ENCODE measurements at regions not wholly inside any gene's neighbourhood (a gene's known extent, or its start where the extent isn't known, plus 50 kb on each side); places are given as distances from the start of the nearest gene placed in this dataset.
"Not testable (repeated sequence)": the region's sequence is repeated elsewhere in the genome, so short reads cannot be mapped to it uniquely, and the experiment has no call there.

GRCh38 chr1:232142403-232143314, 487.3 kb downstream of the SIPA1L2 start:
- DNase-seq (ENCODE audit: low read depth in 2 of 2): peak in 1 of 2 donors; percentile 41

- DNase-seq (ENCODE audit: low read depth in 2 of 2): not testable (repeated sequence)
These were observed 488.8 kb downstream of the SIPA1L2 start for GRCh38 chr1:232141167-232141448.

GRCh38 chr1:232140419-232141166, 489.3 kb downstream of the SIPA1L2 start:
- DNase-seq (ENCODE audit: low read depth in 2 of 2): no peak

- DNase-seq (ENCODE audit: low read depth in 2 of 2): no peak
These were observed 490.5 kb downstream of the SIPA1L2 start for GRCh38 chr1:232139444-232139843.

GRCh38 chr1:232138044-232138443, 491.9 kb downstream of the SIPA1L2 start:
- DNase-seq (ENCODE audit: low read depth in 2 of 2): no peak

- no peak for DNase-seq (ENCODE audit: low read depth in 2 of 2)
These were observed 492.9 kb downstream of the SIPA1L2 start for GRCh38 chr1:232137066-232137465.

GRCh38 chr1:232136136-232136535, 493.8 kb downstream of the SIPA1L2 start:
- DNase-seq (ENCODE audit: low read depth in 2 of 2): no peak

GRCh38 chr1:232134365-232134764, 495.6 kb downstream of the SIPA1L2 start:
- no peak for DNase-seq (ENCODE audit: low read depth in 2 of 2)

- no peak for DNase-seq (ENCODE audit: low read depth in 2 of 2)
These were observed 497.4 kb downstream of the SIPA1L2 start for GRCh38 chr1:232132572-232132971.

GRCh38 chr1:232131715-232132391, 498.1 kb downstream of the SIPA1L2 start:
- no peak for DNase-seq (ENCODE audit: low read depth in 2 of 2)

GRCh38 chr1:232130815-232131480, 499.0 kb downstream of the SIPA1L2 start:
- no peak for DNase-seq (ENCODE audit: low read depth in 2 of 2)

GRCh38 chr1:232127190-232127589, 500.6 kb downstream of the DISC1 start:
- DNase-seq (ENCODE audit: low read depth in 2 of 2): peak in 1 of 2 donors; percentile 32

GRCh38 chr1:232123775-232124659, 497.4 kb downstream of the DISC1 start:
- DNase-seq (ENCODE audit: low read depth in 2 of 2): peak in 1 of 2 donors; percentile 17

- DNase-seq (ENCODE audit: low read depth in 2 of 2): not testable (repeated sequence)
These were observed 491.3 kb downstream of the DISC1 start for GRCh38 chr1:232117903-232118302.

- DNase-seq (ENCODE audit: low read depth in 2 of 2): no peak
These were observed 488.4 kb downstream of the DISC1 start for GRCh38 chr1:232114985-232115384.

GRCh38 chr1:232112076-232112475, 485.5 kb downstream of the DISC1 start:
- DNase-seq (ENCODE audit: low read depth in 2 of 2): no peak

GRCh38 chr1:232111611-232112010, 485.0 kb downstream of the DISC1 start:
- DNase-seq (ENCODE audit: low read depth in 2 of 2): no peak

- no peak for DNase-seq (ENCODE audit: low read depth in 2 of 2)
These were observed 483.9 kb downstream of the DISC1 start for GRCh38 chr1:232110281-232111090.

GRCh38 chr1:232109391-232109790, 482.8 kb downstream of the DISC1 start:
- DNase-seq (ENCODE audit: low read depth in 2 of 2): no peak

- DNase-seq (ENCODE audit: low read depth in 2 of 2): peak in 1 of 2 donors; percentile 11
These were observed 482.0 kb downstream of the DISC1 start for GRCh38 chr1:232108598-232108997.
